GM21825 (cell line): ENCODE measurements at regions not wholly inside any gene's neighbourhood (a gene's known extent, or its start where the extent isn't known, plus 50 kb on each side); places are given as distances from the start of the nearest gene placed in this dataset.

ENCODE experiments used
- ATAC-seq: cut with Tn5 transposase; IDR thresholded peaks from one replicate; pipeline ENCODE4 v1.9.1; 2021; ENCODE audit warnings: mild to moderate bottlenecking, moderate library complexity; ENCODE audit not compliant: unreplicated experiment

DNA sequence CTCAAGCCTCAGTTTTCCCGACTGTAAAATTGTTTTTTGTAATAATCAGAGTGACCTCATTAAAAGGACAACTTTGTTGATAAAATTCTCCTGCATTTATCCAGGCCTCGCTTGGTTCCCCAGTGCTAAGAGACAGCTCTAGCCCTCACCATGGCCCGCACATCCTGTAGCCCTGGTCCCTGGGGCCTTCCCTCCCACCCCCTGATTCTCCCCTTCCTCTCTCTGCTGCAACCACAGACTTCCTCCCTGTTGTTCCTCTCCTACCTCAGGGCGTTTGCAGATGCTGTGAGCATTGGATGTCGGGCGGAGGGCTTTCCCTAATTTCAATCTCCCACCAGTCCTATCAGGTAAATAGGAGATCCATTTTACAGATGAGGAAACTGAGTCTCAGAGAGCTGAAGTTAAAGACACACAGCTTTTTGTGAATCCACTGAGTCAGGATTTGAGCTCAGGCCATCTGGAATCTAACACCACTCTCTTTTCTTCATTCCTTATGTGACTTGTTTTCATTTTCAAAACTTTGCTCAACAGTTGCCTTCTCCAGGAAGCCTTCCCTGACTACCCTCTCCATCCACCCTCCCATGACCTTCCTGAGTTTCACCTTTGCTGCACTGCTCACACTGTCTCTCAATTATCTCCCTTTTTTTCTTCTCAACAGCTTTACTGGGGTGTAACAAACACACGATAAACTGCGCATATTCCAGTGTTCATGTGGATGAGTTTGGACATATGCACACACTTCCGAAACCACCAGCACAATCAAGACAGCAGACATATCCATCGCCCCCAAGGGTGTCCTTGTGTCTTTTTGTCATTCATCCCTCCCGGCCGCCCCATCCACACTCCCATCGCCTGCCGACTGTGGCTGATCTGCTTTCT, 107.1 kb downstream of the CEBPB start:
- no peak for ATAC-seq

DNA sequence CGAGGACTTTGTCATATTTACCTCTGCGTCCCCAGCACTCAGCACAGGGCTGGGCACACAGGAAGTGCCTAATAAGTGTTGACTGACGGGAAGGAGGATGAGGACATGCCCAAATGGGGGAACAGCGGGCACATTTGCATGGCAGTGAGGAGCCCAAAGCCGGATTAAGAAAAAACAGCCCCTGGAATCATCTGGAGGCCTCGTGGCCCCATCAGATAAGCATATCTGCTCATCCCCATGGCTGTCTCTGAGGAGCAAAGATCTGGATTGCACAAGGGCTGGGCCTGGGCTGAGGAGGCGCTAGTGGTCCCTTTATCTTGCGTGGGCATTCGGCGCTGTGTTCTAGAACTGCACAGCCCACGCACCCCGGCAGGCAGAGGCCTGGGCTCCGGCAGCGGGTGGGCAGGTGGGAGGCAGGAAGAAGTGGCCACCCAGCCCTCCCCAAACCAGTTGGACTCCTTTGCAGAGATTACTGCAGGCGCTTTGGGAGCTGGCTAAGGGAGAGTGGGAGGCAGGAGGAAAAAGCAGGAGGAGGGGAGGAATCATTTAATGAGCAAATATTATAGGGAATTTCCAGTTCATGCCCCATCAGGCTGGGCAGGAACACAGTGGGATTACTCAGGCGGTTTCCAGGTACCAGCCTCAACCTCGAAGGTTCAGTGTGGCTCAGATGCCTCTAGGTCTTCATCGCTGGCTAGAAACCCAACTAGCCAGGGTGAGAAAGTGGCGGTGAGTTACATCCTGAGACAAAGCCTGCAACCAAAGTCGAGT, 108.1 kb downstream of the CEBPB start:
- no peak for ATAC-seq

DNA sequence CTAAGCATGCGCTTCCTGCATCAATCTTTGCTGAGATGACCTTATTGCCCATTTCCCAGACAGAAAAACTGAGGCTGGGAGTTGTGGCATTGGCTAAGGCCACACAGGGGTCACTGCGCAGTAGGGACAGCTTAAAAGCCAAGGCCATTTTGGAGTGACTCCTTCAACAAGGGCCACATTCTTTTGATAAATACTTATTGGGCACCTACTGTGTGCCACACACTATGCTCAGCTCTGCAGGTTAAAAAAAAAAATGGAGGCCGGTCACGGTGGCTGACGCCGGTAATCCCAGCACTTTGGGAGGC, 108.6 kb downstream of the CEBPB start:
- ATAC-seq, result no peak

- ATAC-seq, result no peak
Measured at GRCh38 chr20:50301165-50301564, 110.5 kb downstream of the CEBPB start.

DNA sequence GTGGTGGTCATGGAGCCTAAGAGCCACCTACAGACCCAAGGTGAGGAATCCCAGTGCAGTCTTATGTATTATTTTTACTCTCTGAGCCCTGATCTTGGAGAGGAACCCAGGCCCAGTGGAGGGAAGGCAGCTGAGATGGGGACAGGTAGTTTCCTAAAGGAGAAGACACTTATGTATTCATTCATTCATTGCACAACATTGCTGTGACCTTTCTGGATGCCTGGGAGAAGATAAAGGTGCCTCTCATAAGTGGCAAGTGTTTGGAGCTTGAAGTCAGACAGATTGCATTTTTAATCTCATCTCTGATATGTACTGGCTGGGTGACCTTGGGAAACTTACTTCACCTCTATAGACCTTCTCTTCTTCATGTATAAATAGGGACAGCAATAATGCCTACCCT, 111.1 kb downstream of the CEBPB start:
- ATAC-seq, result no peak

GRCh38 chr20:50302341-50303057, 111.9 kb downstream of the CEBPB start:
- no peak for ATAC-seq

- no peak for ATAC-seq
Measured at GRCh38 chr20:50303573-50304500, 113.2 kb downstream of the CEBPB start.

DNA sequence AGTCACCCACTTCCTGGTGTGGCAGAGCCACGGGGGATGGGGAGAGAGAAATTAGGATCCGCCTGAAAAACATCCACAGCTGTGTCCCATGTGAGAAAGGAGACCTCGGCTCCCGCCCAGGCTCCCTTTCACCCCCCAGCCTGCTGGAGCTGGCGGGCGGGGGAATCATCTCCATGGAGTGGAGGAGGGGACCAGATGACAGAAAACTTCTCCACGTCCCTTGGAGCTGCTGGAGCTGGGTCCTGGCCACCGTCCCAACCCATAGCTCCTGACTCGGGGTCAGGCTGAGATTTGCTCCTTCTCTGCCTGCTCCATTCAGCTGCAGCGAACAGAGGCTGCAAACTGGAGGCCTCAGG, 113.8 kb downstream of the CEBPB start:
- no peak for ATAC-seq

GRCh38 chr20:50304923-50305635, 114.4 kb downstream of the CEBPB start:
- no peak for ATAC-seq

GRCh38 chr20:50305636-50306477, 115.2 kb downstream of the CEBPB start:
- no peak for ATAC-seq

DNA sequence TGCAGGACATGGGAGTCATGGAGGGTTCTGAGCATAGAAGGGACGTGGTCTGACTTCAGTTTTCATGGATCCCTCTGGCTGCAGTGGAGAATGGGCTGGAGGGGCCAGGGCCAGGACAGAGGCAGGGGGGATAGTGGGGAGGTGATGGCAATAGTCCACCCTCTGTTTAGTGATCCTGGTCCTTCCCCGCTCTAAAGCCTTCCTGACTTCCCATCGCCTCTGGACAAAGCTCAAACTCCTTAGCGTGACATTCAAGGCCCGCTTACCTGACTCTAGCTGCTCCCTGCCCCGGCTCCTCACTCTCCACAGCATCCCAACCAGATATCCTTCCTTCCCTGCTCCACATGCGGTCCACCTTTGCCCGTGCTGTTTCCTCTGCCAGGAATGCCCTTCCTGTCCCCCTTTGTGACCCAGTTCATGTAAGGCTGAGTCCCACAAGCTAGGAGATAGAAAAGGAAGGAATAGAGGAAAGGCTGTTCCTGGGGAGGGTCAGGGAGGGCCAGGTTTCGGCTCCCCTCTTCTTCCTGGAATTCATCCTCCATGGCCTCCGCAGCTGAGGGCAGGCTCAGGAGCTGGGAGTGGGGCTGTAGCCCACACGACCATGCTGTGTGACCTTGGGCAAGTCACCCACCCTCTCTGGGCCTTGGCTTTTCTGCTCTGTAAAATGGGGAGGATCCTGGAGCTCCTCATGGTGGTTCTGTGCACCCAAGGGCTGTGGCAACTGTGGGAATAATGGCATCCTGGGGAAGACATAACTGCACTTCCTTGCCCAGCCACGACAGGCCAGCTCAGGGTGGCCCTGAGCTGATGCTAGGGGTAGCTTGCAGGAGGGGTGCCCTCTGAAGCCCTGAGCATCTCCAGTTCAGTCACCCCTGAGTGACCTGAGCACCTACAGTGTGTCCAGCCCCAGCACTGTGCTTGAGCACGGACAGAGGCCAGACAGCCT, 116.1 kb downstream of the CEBPB start:
- no peak for ATAC-seq

DNA sequence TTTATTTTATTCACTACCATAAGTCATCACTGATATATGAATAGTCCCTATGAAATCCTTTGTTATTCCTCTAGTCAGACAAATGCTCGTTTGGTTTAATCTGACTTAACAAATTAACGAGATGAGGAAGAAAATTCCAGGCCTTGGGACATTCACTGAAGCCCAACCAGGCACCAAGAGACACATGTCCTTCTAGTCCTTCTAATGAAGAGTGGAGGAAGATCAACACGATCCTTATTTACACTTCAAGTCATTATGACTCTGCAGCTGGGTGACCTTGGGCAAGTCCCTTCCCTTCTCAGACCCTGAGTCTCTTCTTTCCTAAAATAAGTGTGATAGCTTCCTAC, 117.5 kb downstream of the CEBPB start:
- no peak for ATAC-seq

DNA sequence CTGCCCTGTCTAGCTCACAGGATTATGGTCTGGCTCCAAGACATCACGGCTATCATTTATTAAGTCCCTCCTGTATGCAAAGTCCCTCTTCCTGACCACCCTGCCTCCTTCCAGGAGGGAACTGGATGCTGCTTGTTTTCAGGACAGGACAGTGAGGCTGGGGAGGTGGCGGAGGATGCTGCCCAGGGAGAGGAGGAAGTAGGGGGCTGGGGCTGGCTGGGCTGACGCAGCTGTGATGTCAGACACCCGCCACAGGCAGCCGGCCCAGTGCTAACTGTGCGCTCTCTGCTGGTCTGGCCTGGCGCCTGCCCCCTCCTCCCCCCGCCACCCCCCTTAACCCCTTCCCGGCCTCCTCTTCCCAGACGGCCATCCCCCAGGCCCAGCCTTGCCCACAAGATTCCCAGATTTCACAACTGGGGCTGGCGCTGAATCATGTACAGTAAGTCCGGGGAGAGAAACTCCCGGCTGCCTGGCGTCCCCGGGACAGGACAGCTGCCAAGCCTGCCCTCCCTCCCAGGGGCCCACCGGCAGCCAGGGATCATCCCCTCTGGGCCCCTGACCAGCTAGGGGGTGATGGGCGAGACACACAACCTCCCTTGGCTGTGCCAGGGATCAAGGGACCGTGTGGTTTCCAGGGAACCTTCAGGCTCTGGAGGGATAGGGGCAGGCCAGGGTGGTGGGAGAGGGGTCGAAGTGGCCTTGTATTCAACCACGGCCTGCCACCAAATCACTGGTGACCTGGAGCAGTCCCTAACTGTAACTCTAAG, 118.1 kb downstream of the CEBPB start:
- no peak for ATAC-seq

- ATAC-seq, result no peak
Measured at GRCh38 chr20:50309280-50309763, 118.7 kb downstream of the CEBPB start.

GRCh38 chr20:50309764-50310672, 119.4 kb downstream of the CEBPB start:
- no peak for ATAC-seq

DNA sequence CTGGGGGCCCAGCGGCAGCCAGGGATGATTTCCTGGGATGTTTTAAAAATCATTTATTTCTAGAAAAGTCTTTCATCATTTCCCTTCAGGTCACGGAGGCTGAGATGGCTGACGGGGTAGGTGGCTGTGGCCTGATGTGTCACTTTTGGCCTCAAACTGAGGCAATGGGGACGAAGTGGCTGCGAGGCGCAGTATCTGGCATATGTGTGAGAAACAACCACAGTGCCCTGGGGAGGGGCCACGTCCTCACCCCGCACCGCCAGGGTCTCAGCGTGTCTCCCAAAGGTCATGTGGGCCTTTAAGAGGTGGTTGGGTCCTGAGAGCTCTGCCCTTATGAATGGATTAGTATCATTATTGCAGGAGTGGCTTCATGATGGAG, 120.0 kb downstream of the CEBPB start:
- ATAC-seq, result no peak
